AG04449 (cell line): ENCODE measurements at regions not wholly inside any gene's neighbourhood (a gene's known extent, or its start where the extent isn't known, plus 50 kb on each side); places are given as distances from the start of the nearest gene placed in this dataset.

Source experiments
- CTCF ChIA-PET: fragments of 350-600 bp; formaldehyde crosslinking; extraction: SDS; loops from one replicate; lab custom pipeline; 2021; ENCODE audit warnings: antibody characterized with exemption; lab: Yijun Ruan, JAX
- POLR2A ChIA-PET: fragments of 400-600, 350-600 bp; formaldehyde crosslinking; extraction: SDS; loops from one replicate; lab custom pipeline; 2020; ENCODE audit warnings: antibody characterized with exemption, inconsistent platforms; lab: Yijun Ruan, JAX
- DNase-seq: peaks from one replicate; pipeline ENCODE4 v3.0.0-alpha.2; 2010; ENCODE audit warnings: low read depth, low spot score
- H3K4me3 ChIP-seq: 2 replicates; pipeline ENCODE4 v1.5.1; 2011; ENCODE audit warnings: low read depth, mild to moderate bottlenecking, control low read depth, low read length
- CTCF ChIP-seq: IDR thresholded peaks from one replicate; pipeline ENCODE4 v1.5.1; 2011; ENCODE audit warnings: mild to moderate bottlenecking, moderate library complexity, low read length, control low read depth, inconsistent platforms; ENCODE audit not compliant: insufficient read depth; ENCODE audit errors: missing control alignments

DNA sequence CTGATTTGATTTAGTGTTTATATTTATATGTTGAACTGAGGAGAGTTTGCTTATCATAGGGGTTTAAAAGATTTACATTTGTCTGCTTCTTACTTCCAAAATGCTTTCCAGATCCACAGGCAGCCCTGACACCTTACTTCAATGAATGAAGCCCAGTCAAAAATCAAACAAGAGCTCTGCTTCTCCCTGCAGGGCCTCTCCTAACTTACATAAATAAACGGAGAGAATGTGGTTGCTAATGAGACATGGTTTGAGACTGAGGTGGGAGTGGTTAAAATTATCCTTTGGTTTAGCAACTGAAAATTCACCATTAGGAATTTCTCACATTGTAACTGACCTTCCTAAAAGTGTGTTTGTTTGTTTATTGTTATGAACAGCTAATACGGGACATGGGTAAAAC lies 612.3 kb upstream of the FANCL start:
- DNase-seq: no peak
- no peak for TF ChIP-seq CTCF
- CTCF ChIA-PET: interaction anchor here (1.1 to 1.5 kb wide), 2 partner anchors 14 to 172 kb away, joined by 3 read pairs; no protein-coding TSS in a partner anchor
- H3K4me3 ChIP-seq: no peak overlapping the region
- POLR2A ChIA-PET: no interaction called here

DNA sequence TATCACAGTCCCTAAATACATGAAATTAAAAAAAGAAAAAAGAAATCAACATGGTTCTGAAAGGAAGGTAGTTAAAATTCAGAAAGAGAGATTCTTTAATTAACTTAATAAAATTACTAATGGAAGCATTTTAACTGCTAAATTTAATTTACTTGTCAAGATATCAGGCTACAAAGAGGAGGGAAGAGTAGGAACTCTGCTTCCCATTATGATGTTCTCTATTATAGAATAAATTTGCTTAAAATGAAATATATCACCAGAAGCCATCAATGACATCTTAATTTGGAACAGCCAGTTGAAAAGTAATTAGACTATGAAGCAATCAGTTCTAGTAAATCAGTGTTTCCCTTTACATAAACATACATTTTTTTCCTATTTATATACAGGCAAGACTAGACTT lies 611.8 kb upstream of the FANCL start:
- TF ChIP-seq CTCF: no peak
- ChIA-PET CTCF (interaction anchor here (1.2 to 1.5 kb wide), 2 partner anchors 173 to 330 kb away, joined by 3 read pairs; no protein-coding TSS in a partner anchor), POLR2A (no interaction called here)
- H3K4me3 ChIP-seq: no peak overlapping the region
- no peak for DNase-seq

GRCh38 chr2:58852243-58852642 lies 611.1 kb upstream of the FANCL start:
- TF ChIP-seq CTCF: no peak
- POLR2A ChIA-PET: no interaction called here
- CTCF ChIA-PET: interaction anchor here (1.2 kb wide), 2 partner anchors 173 to 330 kb away, joined by 3 to 4 read pairs; no protein-coding TSS in a partner anchor
- no peak for DNase-seq
- no peak overlapping the region for H3K4me3 ChIP-seq

DNA sequence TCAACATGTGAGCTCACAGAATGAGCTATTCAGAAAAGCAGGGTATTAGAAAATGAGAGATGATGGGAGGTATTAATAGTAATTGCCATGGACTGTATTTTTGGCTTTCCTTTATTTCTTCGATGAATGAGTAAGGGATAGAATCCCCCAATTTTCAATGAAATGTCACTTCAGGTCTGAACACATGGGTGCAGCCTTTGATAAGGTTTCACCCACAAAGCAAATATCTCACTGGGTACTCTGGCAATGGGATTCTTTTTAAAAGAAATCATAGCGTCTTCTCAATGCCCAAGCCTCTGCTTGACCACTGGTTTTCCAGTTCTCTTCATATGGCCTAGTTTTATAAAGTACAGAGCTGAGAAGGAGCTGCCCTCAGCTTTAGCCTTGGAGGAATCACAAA lies 610.5 kb upstream of the FANCL start:
- CTCF ChIA-PET: interaction anchor here (1.2 kb wide), 2 partner anchors 174 to 331 kb away, joined by 3 to 4 read pairs; no protein-coding TSS in a partner anchor
- POLR2A ChIA-PET: no interaction called here
- TF ChIP-seq CTCF: no peak
- H3K4me3 ChIP-seq: no peak overlapping the region
- no peak for DNase-seq

- H3K4me3 ChIP-seq: no peak overlapping the region
- ChIA-PET POLR2A (no interaction called here), CTCF (no interaction called here)
- no peak for TF ChIP-seq CTCF
- DNase-seq: no peak
These were observed 603.9 kb upstream of the FANCL start for GRCh38 chr2:58845011-58845410.

GRCh38 chr2:58842501-58843155 lies 601.5 kb upstream of the FANCL start:
- TF ChIP-seq CTCF: no peak
- CTCF ChIA-PET: no interaction called here
- DNase-seq: no peak
- no peak overlapping the region for H3K4me3 ChIP-seq
- POLR2A ChIA-PET: no interaction called here
